H1 (cell line): ENCODE measurements at regions not wholly inside any gene's neighbourhood (a gene's known extent, or its start where the extent isn't known, plus 50 kb on each side); places are given as distances from the start of the nearest gene placed in this dataset.

Source experiments
- CTCF ChIA-PET: fragments of 300-600 bp; sonication (Branson Sonifier 250); formaldehyde crosslinking; loops from one replicate; lab custom pipeline; 2021; ENCODE audit not compliant: partially characterized antibody; lab: Charles Lee
- POLR2A ChIA-PET: fragments of 300-600 bp; sonication (Branson Sonifier 250); formaldehyde crosslinking; loops from one replicate; lab custom pipeline; 2021; ENCODE audit warnings: inconsistent platforms; ENCODE audit not compliant: partially characterized antibody; lab: Charles Lee
- DNase-seq, 2 experiments: peaks; one replicate each; pipeline versions ENCODE4 v3.0.0 to v3.0.0-alpha.2; 2010 to 2022; ENCODE audit warnings: low spot score in 2 of 2, low read depth in 1 of 2, mixed read lengths in 1 of 2
- FAIRE-seq: peaks from 2 replicates; lab custom pipeline; 2011; peaks lifted over from hg19 to GRCh38; lab: Jason Lieb, UNC
- H2AFZ ChIP-seq: 2 replicates; pipeline ENCODE4 v1.8.1; 2012; ENCODE audit warnings: low read length, inconsistent platforms
- H2AK5ac ChIP-seq: 2 replicates; pipeline ENCODE4 v1.6.1; 2013; ENCODE audit warnings: low read depth, low read length
- H2BK120ac ChIP-seq: replicated peaks from 2 replicates; pipeline ENCODE3; 2013; ENCODE audit warnings: low read depth, low read length, inconsistent platforms
- H2BK12ac ChIP-seq: 2 replicates; pipeline ENCODE4 v1.6.1; 2013; ENCODE audit warnings: low read depth, low read length
- H2BK15ac ChIP-seq: 2 replicates; pipeline ENCODE4 v1.6.1; 2013; ENCODE audit warnings: low read length
- H2BK20ac ChIP-seq: 2 replicates; pipeline ENCODE4 v1.6.1; 2013; ENCODE audit warnings: low read length
- H2BK5ac ChIP-seq: 2 replicates; pipeline ENCODE4 v1.6.1; 2013; ENCODE audit warnings: low read depth, low read length
- H3K14ac ChIP-seq: 2 replicates; pipeline ENCODE4 v1.6.1; 2013; ENCODE audit warnings: inconsistent platforms; ENCODE audit not compliant: insufficient read length
- H3K18ac ChIP-seq: 2 replicates; pipeline ENCODE4 v1.6.1; 2013; ENCODE audit warnings: low read length; ENCODE audit errors: extremely low read depth
- H3K23ac ChIP-seq: 2 replicates; pipeline ENCODE4 v1.6.1; 2013; ENCODE audit warnings: inconsistent platforms; ENCODE audit not compliant: insufficient read length
- H3K23me2 ChIP-seq: 2 replicates; pipeline ENCODE4 v1.6.1; 2013; ENCODE audit warnings: low read depth, low read length
- H3K27ac ChIP-seq: 2 replicates; pipeline ENCODE4 v1.6.1; 2011; ENCODE audit warnings: low read depth, low read length, inconsistent platforms
- H3K27me3 ChIP-seq, 4 experiments: replicated peaks in 1 of 4; 1 replicate in 1 of 4; 2 replicates in 3 of 4; pipeline versions ENCODE4 v1.6.1 to v1.8.1; 2011 to 2013; ENCODE audit warnings: low read length in 3 of 4, mild to moderate bottlenecking in 3 of 4, inconsistent platforms in 2 of 4, mixed read lengths in 2 of 4, moderate library complexity in 1 of 4; ENCODE audit not compliant: control insufficient read depth in 3 of 4, insufficient read depth in 3 of 4; ENCODE audit errors: extremely low read depth in 1 of 4
- H3K36me3 ChIP-seq, 4 experiments: 2 replicates each; pipeline versions ENCODE4 v1.6.1 to v1.8.1; 2011 to 2013; ENCODE audit warnings: mild to moderate bottlenecking in 4 of 4, low read length in 3 of 4, moderate library complexity in 2 of 4, control low read depth in 1 of 4, inconsistent platforms in 1 of 4; ENCODE audit not compliant: insufficient read depth in 4 of 4, control insufficient read depth in 2 of 4
- H3K4ac ChIP-seq: replicated peaks from 2 replicates; pipeline ENCODE3; 2013; ENCODE audit warnings: low read length, low read depth, mixed read lengths, inconsistent platforms; ENCODE audit not compliant: insufficient read length
- H3K4me1 ChIP-seq, 4 experiments: replicated peaks in 1 of 4; 1 replicate in 1 of 4; 2 replicates in 3 of 4; pipeline versions ENCODE4 v1.6.1 to v1.8.1; 2011 to 2013; ENCODE audit warnings: low read length in 3 of 4, inconsistent platforms in 2 of 4, mixed read lengths in 1 of 4; ENCODE audit not compliant: insufficient read depth in 4 of 4, control insufficient read depth in 3 of 4
- H3K4me2 ChIP-seq, 2 experiments: 2 replicates each; pipeline versions ENCODE4 v1.6.1 to v1.8.1; 2011 to 2013; ENCODE audit warnings: low read depth in 2 of 2, low read length in 2 of 2, control low read depth in 1 of 2, inconsistent platforms in 1 of 2, mild to moderate bottlenecking in 1 of 2; ENCODE audit not compliant: insufficient read depth in 1 of 2
- H3K4me3 ChIP-seq, 4 experiments: fragments of 200-600, 300-600 bp in 1 of 4; sonication (generic), shearing (Covaris generic), sonication (Bioruptor Twin) in 1 of 4; 2 replicates each; pipeline versions ENCODE4 v1.5.1 to v1.8.1; 2011 to 2016; ENCODE audit warnings: low read length in 4 of 4, low read depth in 3 of 4, control low read depth in 2 of 4, inconsistent platforms in 2 of 4, mild to moderate bottlenecking in 2 of 4, mixed read lengths in 1 of 4, moderate library complexity in 1 of 4; ENCODE audit not compliant: insufficient read depth in 2 of 4; ENCODE audit errors: extremely low read depth in 1 of 4
- H3K56ac ChIP-seq: replicated peaks from 2 replicates; pipeline ENCODE3; 2013; ENCODE audit warnings: low read depth, mild to moderate bottlenecking, mixed read lengths, low read length, inconsistent platforms; ENCODE audit not compliant: insufficient read length
- H3K79me1 ChIP-seq: 2 replicates; pipeline ENCODE4 v1.6.1; 2013; ENCODE audit warnings: low read depth, low read length, control low read depth
- H3K79me2 ChIP-seq, 2 experiments: 2 replicates each; pipeline versions ENCODE4 v1.6.1 to v1.8.1; 2012 to 2013; ENCODE audit warnings: low read length in 2 of 2, mild to moderate bottlenecking in 2 of 2, inconsistent platforms in 1 of 2; ENCODE audit not compliant: insufficient read depth in 2 of 2, control insufficient read depth in 1 of 2
- H3K9ac ChIP-seq, 4 experiments: replicated peaks in 1 of 4; 1 replicate in 1 of 4; 2 replicates in 3 of 4; pipeline versions ENCODE4 v1.6.1 to v1.8.1; 2011 to 2013; ENCODE audit warnings: low read depth in 3 of 4, low read length in 3 of 4, control low read depth in 2 of 4, mild to moderate bottlenecking in 2 of 4, moderate library complexity in 2 of 4, inconsistent platforms in 1 of 4; ENCODE audit errors: extremely low read depth in 1 of 4
- H3K9me3 ChIP-seq, 2 experiments: 2 replicates each; pipeline versions ENCODE4 v1.6.1 to v1.8.1; 2012 to 2013; ENCODE audit warnings: mild to moderate bottlenecking in 2 of 2, moderate library complexity in 2 of 2, control low read depth in 1 of 2, inconsistent platforms in 1 of 2, low read depth in 1 of 2, low read length in 1 of 2, mixed read lengths in 1 of 2; ENCODE audit not compliant: insufficient read depth in 2 of 2
- H4K20me1 ChIP-seq, 2 experiments: replicated peaks in 1 of 2; 2 replicates each; pipeline versions ENCODE3 to v1.8.1; 2011 to 2013; ENCODE audit warnings: inconsistent platforms in 2 of 2, low read length in 2 of 2, mild to moderate bottlenecking in 1 of 2; ENCODE audit not compliant: insufficient read depth in 2 of 2, control insufficient read depth in 1 of 2
- H4K5ac ChIP-seq: 2 replicates; pipeline ENCODE4 v1.6.1; 2013; ENCODE audit warnings: low read length, low read depth, mixed read lengths, inconsistent platforms; ENCODE audit not compliant: insufficient read length
- H4K8ac ChIP-seq: 2 replicates; pipeline ENCODE4 v1.8.0; 2013; ENCODE audit warnings: mild to moderate bottlenecking, moderate library complexity, low read length, inconsistent platforms; ENCODE audit not compliant: insufficient read depth; ENCODE audit errors: extremely low read depth
- H4K91ac ChIP-seq: replicated peaks from 2 replicates; pipeline ENCODE3; 2013; ENCODE audit warnings: low read length, mixed read lengths, inconsistent platforms; ENCODE audit not compliant: insufficient read length
- CTCF ChIP-seq, 3 experiments: IDR thresholded peaks; 1 replicate in 2 of 3; 2 replicates in 1 of 3; pipeline versions ENCODE4 v1.5.1 to v1.6.1; 2011; ENCODE audit warnings: low read length in 3 of 3, mild to moderate bottlenecking in 3 of 3, inconsistent platforms in 2 of 3, low read depth in 1 of 3, moderate library complexity in 1 of 3; ENCODE audit not compliant: insufficient read depth in 1 of 3; ENCODE audit errors: control extremely low read depth in 1 of 3
- RAD21 ChIP-seq, 2 experiments: IDR thresholded peaks in 1 of 2; conservative IDR thresholded peaks in 1 of 2; 2 replicates each; pipeline ENCODE4 v1.6.1; 2011; ENCODE audit warnings: low read depth in 2 of 2, low read length in 2 of 2, improper control_type of control experiment in 1 of 2, inconsistent platforms in 1 of 2, mild to moderate bottlenecking in 1 of 2, moderate library complexity in 1 of 2
- RFX5 ChIP-seq: IDR thresholded peaks from 2 replicates; pipeline ENCODE4 v1.6.1; 2011; ENCODE audit warnings: low read depth, low read length, improper control_type of control experiment, borderline replicate concordance
- WGBS, 2 experiments: shearing (Covaris generic) in 1 of 2; methylation state at CpG; one replicate each; pipeline versions ENCODE4 v1.1.6 to v1.1.7; 2013 to 2015; ENCODE audit warnings: low lambda C conversion rate in 2 of 2, mixed read lengths in 2 of 2, inconsistent platforms in 1 of 2, low coverage in 1 of 2, missing lambda C conversion rate in 1 of 2; ENCODE audit not compliant: insufficient replicate concordance in 2 of 2, insufficient coverage in 1 of 2, insufficient read length in 1 of 2; ENCODE audit errors: extremely low coverage in 1 of 2, missing lambda C conversion rate in 1 of 2; 5-methylcytosine and 5-hydroxymethylcytosine counted together

DNA sequence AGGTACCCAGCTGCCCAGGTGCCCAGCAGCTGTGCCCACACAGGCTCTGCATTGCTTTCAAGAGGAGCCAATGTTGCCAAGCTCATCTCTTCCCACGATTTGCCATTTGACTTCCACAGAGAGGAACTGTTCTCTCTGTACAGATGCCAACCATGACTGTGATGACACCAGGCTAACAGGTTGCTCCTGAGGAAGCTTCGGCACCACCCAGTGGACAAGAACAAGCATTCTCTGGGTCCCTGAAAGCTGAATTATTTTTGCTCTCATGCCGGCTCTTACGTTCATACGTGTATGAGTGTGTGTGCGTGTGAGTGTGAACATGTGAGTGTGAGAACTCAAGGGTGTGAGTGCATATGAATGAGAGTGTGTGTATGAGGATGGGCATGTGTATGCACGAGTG is 535.2 kb downstream of the LIG4 start:
- DNase-seq, result no peak
- no peak overlapping the region for H2BK15ac ChIP-seq
- H2BK20ac ChIP-seq, result no peak overlapping the region
- no peaks in the 10 kb centered on the region for H3K27me3 ChIP-seq
- no peak overlapping the region for H3K14ac ChIP-seq
- H3K23me2 ChIP-seq, result peaks cover 6% of the 10 kb centered on the region; the same call in 1 of the 2 replicates
- no peak overlapping the region for H3K27ac ChIP-seq
- no peak overlapping the region for H3K4me3 ChIP-seq
- WGBS, 2 experiments, result 85 to 100% methylated on average over 1 to 7 of the region's 7 CpGs
- H2AFZ ChIP-seq, result no peak overlapping the region
- no peak overlapping the region for H2BK12ac ChIP-seq
- no peak overlapping the region for H4K91ac ChIP-seq
- H2BK5ac ChIP-seq, result no peak overlapping the region
- H3K23ac ChIP-seq, result no peak overlapping the region
- no peak overlapping the region for H3K4me2 ChIP-seq
- H4K20me1 ChIP-seq, result peaks cover 0 to 6% of the 10 kb centered on the region in 2 experiments
- no peaks in the 10 kb centered on the region for H3K9me3 ChIP-seq
- H3K36me3 ChIP-seq, result no peaks in the 10 kb centered on the region
- H2BK120ac ChIP-seq, result no peak overlapping the region
- no peak overlapping the region for H4K5ac ChIP-seq
- H3K56ac ChIP-seq, result no peak overlapping the region
- H3K4ac ChIP-seq, result no peak overlapping the region
- no peak for FAIRE-seq
- no peak overlapping the region for H3K9ac ChIP-seq
- H3K79me1 ChIP-seq, result no peaks in the 10 kb centered on the region
- no peaks in the 10 kb centered on the region; a peak in 1 of 7 replicates for H3K4me1 ChIP-seq
- peak overlapping the region; percentile 71; the same call in 1 of the 2 replicates for H2AK5ac ChIP-seq
- no peak overlapping the region for H3K18ac ChIP-seq
- H4K8ac ChIP-seq, result no peak overlapping the region
- peak; percentile 23 to 47; a peak in 3 of 4 replicates for TF ChIP-seq RAD21 (IDR thresholded peaks at IDR 0.05 in 1 of 2, conservative IDR thresholded peaks at IDR 0.05 in 1 of 2; ENCODE audit: low read depth in 2 of 2, low read length in 2 of 2)
- no peak for TF ChIP-seq RFX5
- peak; percentile 20 to 25 (median 23); a peak in 3 of 4 replicates for TF ChIP-seq CTCF (IDR thresholded peaks at IDR 0.05; ENCODE audit: control extremely low read depth in 1 of 3, insufficient read depth in 1 of 3, low read depth in 1 of 3, low read length in 3 of 3)
- H3K79me2 ChIP-seq, result no peaks in the 10 kb centered on the region
- ChIA-PET POLR2A (no interaction called here), CTCF (interaction anchor here (0.7 to 1.6 kb wide), 13 partner anchors 9 to 421 kb away, joined by 3 to 11 read pairs (median 3); a partner anchor contains a TSS)
